Prostate gland (tissue), 2 donors: ENCODE measurements at regions not wholly inside any gene's neighbourhood (a gene's known extent, or its start where the extent isn't known, plus 50 kb on each side); places are given as distances from the start of the nearest gene placed in this dataset.

ENCODE experiments used
- CTCF ChIP-seq, 4 experiments: fragments of 200-600 bp in 2 of 4; fragments of 450-650 bp in 2 of 4; sonication (generic) in 2 of 4; IDR thresholded peaks; 1 replicate in 3 of 4; 2 replicates in 1 of 4; pipeline ENCODE4 v1.5.1; 2016 to 2019; ENCODE audit warnings: antibody characterized with exemption in 4 of 4, mild to moderate bottlenecking in 2 of 4, moderate library complexity in 2 of 4
- POLR2A ChIP-seq: fragments of 450-650 bp; IDR thresholded peaks from one replicate; pipeline ENCODE4 v1.6.1; 2016; ENCODE audit warnings: antibody characterized with exemption, mild to moderate bottlenecking
- POLR2AphosphoS5 ChIP-seq: sonication (generic); formaldehyde crosslinking; IDR thresholded peaks from one replicate; pipeline ENCODE4 v1.6.1; 2017; ENCODE audit warnings: antibody characterized with exemption

- no peak for TF ChIP-seq CTCF (IDR thresholded peaks at IDR 0.05)
- TF ChIP-seq POLR2AphosphoS5 = no peak
- TF ChIP-seq POLR2A = no peak
These were observed 401.0 kb downstream of the TMA16 start for GRCh38 chr4:163895378-163896005.
